GM18507 (cell line): ENCODE measurements at regions not wholly inside any gene's neighbourhood (a gene's known extent, or its start where the extent isn't known, plus 50 kb on each side); places are given as distances from the start of the nearest gene placed in this dataset.
A peak's percentile ranks its signal among the peaks of the same experiment; 100 is the strongest.

Source experiments
- DNase-seq: peaks from one replicate; pipeline ENCODE4 v3.0.0; 2011; ENCODE audit warnings: low read depth; ENCODE audit not compliant: insufficient read length; ENCODE audit errors: extremely low spot score
- FAIRE-seq: peaks from 2 replicates; lab custom pipeline; 2011; peaks lifted over from hg19 to GRCh38; lab: Jason Lieb, UNC

- DNase-seq (no peak), FAIRE-seq (no peak)
Measured at GRCh38 chr3:107428051-107428858, 51.0 kb downstream of the CCDC54 start.

- DNase-seq (peak; percentile 46), FAIRE-seq (peak; percentile 81)
Measured at GRCh38 chr3:107429320-107430181, 52.3 kb downstream of the CCDC54 start.

- DNase-seq (no peak), FAIRE-seq (no peak)
Measured at GRCh38 chr3:107430214-107430995, 53.2 kb downstream of the CCDC54 start.

- FAIRE-seq (no peak), DNase-seq (no peak)
Measured at GRCh38 chr3:107430996-107431245, 53.7 kb downstream of the CCDC54 start.

- no peak for FAIRE-seq
- peak; percentile 22 for DNase-seq
Measured at GRCh38 chr3:107431246-107432012, 54.2 kb downstream of the CCDC54 start.

GRCh38 chr3:107432013-107432515, 54.8 kb downstream of the CCDC54 start:
- no peak for DNase-seq
- peak; percentile 15 for FAIRE-seq

GRCh38 chr3:107432646-107433045, 55.4 kb downstream of the CCDC54 start:
- no peak for FAIRE-seq
- DNase-seq = no peak

GRCh38 chr3:107436029-107436428, 58.8 kb downstream of the CCDC54 start:
- no peak for DNase-seq
- FAIRE-seq = no peak

- no peak for FAIRE-seq
- DNase-seq = no peak
Measured at GRCh38 chr3:107438671-107439070, 61.4 kb downstream of the CCDC54 start.

GRCh38 chr3:107441617-107442016, 64.4 kb downstream of the CCDC54 start:
- no peak for FAIRE-seq
- no peak for DNase-seq

GRCh38 chr3:107443461-107443860, 66.2 kb downstream of the CCDC54 start:
- FAIRE-seq (no peak), DNase-seq (no peak)

- no peak for DNase-seq
- no peak for FAIRE-seq
Measured at GRCh38 chr3:107446706-107447105, 69.5 kb downstream of the CCDC54 start.

GRCh38 chr3:107450254-107450893, 72.4 kb upstream of the BBX start:
- FAIRE-seq (no peak), DNase-seq (no peak)

GRCh38 chr3:107452436-107452835, 70.3 kb upstream of the BBX start:
- FAIRE-seq (no peak), DNase-seq (no peak)

GRCh38 chr3:107453504-107453903, 69.3 kb upstream of the BBX start:
- FAIRE-seq = no peak

GRCh38 chr3:107455621-107456020, 67.1 kb upstream of the BBX start:
- no peak for FAIRE-seq
- DNase-seq = no peak

More at GRCh38 chr3:107453504-107453903, 69.3 kb upstream of the BBX start:
- DNase-seq = no peak

- DNase-seq = no peak
- no peak for FAIRE-seq
Measured at GRCh38 chr3:107456501-107456900, 66.3 kb upstream of the BBX start.

GRCh38 chr3:107458871-107459270, 63.9 kb upstream of the BBX start:
- DNase-seq = no peak
- FAIRE-seq = no peak

GRCh38 chr3:107461721-107462120, 61.0 kb upstream of the BBX start:
- DNase-seq = no peak
- no peak for FAIRE-seq
